ENCODE measurements at regions not wholly inside any gene's neighbourhood (a gene's known extent, or its start where the extent isn't known, plus 50 kb on each side); places are given as distances from the start of the nearest gene placed in this dataset.

- TF ChIP-seq, protein P1, sequence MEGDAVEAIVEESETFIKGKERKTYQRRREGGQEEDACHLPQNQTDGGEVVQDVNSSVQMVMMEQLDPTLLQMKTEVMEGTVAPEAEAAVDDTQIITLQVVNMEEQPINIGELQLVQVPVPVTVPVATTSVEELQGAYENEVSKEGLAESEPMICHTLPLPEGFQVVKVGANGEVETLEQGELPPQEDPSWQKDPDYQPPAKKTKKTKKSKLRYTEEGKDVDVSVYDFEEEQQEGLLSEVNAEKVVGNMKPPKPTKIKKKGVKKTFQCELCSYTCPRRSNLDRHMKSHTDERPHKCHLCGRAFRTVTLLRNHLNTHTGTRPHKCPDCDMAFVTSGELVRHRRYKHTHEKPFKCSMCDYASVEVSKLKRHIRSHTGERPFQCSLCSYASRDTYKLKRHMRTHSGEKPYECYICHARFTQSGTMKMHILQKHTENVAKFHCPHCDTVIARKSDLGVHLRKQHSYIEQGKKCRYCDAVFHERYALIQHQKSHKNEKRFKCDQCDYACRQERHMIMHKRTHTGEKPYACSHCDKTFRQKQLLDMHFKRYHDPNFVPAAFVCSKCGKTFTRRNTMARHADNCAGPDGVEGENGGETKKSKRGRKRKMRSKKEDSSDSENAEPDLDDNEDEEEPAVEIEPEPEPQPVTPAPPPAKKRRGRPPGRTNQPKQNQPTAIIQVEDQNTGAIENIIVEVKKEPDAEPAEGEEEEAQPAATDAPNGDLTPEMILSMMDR (IDR thresholded peaks at IDR 0.05): no peak
- TF ChIP-seq POLR2A (IDR thresholded peaks at IDR 0.05): no peak
These were observed 136.2 kb downstream of the WDR11 start for GRCh38 chr10:120987359-120987758.
